Tibial artery (tissue), 4 donors: ENCODE measurements at regions not wholly inside any gene's neighbourhood (a gene's known extent, or its start where the extent isn't known, plus 50 kb on each side); places are given as distances from the start of the nearest gene placed in this dataset.

Source experiments
- DNase-seq, 2 donors: peaks; one replicate each; pipeline ENCODE4 v3.0.0-alpha.2; 2019
- H3K27ac ChIP-seq, 2 donors: fragments of 200-600 bp; sonication (generic) in 1 of 2; 1 replicate in 1 of 2; 2 replicates in 1 of 2; pipeline ENCODE4 v1.5.1; 2018 to 2019; ENCODE audit warnings: mild to moderate bottlenecking in 1 of 2
- H3K27me3 ChIP-seq, 2 donors: fragments of 200-600 bp; sonication (generic) in 1 of 2; one replicate each; pipeline versions ENCODE4 v1.5.1 to v1.6.0; 2016 to 2019
- H3K36me3 ChIP-seq, 3 donors: fragments of 200-600 bp; sonication (generic) in 2 of 3; one replicate each; pipeline ENCODE4 v1.5.1; 2016 to 2019; ENCODE audit warnings: mild to moderate bottlenecking in 2 of 3
- H3K4me1 ChIP-seq, 4 donors: fragments of 200-600 bp; sonication (generic) in 2 of 4; 1 replicate in 3 of 4; 2 replicates in 1 of 4; pipeline ENCODE4 v1.5.1; 2016 to 2019
- H3K4me3 ChIP-seq, 2 donors: fragments of 200-600 bp; sonication (generic) in 1 of 2; 1 replicate in 1 of 2; 2 replicates in 1 of 2; pipeline ENCODE4 v1.5.1; 2018 to 2019; ENCODE audit warnings: mild to moderate bottlenecking in 2 of 2
- H3K9me3 ChIP-seq, 3 donors: fragments of 200-600 bp; sonication (generic) in 1 of 3; one replicate each; pipeline ENCODE4 v1.5.1; 2016 to 2019
- intact Hi-C: fragments of 100-400 bp; cut with DNase I; formaldehyde crosslinking; loops from one replicate; pipeline ENCODE4 v1.15.0; 2023; ENCODE audit warnings: low total_unique reads
- TF ChIP-seq, protein P1 (sequence below), 2 experiments: fragments of 200-600 bp in 1 of 2; fragments of 450-650 bp in 1 of 2; IDR thresholded peaks; one replicate each; pipeline ENCODE4 v1.5.1; 2017 to 2019; ENCODE audit warnings: antibody characterized with exemption in 2 of 2, mild to moderate bottlenecking in 1 of 2, moderate library complexity in 1 of 2

DNA sequence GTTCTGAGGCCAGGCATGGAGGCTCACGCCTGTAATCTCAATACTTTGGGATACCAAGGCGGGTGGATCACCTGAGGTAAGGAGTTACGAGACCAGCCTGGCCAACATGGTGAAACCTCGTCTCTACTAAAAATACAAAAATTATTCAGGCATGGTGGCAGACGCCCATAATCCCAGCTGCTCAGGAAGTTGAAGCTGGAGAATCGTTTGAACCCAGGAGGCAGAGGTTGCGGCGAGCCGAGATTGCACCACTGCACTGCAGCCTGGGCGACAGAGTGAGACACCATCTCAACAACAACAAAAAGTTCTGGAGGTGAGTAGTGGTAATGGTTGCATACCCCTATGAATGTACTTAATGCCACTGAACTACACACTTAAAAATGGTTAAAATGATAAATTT is 60.3 kb upstream of the SP4 start:
- TF ChIP-seq, protein P1, sequence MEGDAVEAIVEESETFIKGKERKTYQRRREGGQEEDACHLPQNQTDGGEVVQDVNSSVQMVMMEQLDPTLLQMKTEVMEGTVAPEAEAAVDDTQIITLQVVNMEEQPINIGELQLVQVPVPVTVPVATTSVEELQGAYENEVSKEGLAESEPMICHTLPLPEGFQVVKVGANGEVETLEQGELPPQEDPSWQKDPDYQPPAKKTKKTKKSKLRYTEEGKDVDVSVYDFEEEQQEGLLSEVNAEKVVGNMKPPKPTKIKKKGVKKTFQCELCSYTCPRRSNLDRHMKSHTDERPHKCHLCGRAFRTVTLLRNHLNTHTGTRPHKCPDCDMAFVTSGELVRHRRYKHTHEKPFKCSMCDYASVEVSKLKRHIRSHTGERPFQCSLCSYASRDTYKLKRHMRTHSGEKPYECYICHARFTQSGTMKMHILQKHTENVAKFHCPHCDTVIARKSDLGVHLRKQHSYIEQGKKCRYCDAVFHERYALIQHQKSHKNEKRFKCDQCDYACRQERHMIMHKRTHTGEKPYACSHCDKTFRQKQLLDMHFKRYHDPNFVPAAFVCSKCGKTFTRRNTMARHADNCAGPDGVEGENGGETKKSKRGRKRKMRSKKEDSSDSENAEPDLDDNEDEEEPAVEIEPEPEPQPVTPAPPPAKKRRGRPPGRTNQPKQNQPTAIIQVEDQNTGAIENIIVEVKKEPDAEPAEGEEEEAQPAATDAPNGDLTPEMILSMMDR (IDR thresholded peaks at IDR 0.05), result no peak
- no peak overlapping the region for H3K4me3 ChIP-seq

DNA sequence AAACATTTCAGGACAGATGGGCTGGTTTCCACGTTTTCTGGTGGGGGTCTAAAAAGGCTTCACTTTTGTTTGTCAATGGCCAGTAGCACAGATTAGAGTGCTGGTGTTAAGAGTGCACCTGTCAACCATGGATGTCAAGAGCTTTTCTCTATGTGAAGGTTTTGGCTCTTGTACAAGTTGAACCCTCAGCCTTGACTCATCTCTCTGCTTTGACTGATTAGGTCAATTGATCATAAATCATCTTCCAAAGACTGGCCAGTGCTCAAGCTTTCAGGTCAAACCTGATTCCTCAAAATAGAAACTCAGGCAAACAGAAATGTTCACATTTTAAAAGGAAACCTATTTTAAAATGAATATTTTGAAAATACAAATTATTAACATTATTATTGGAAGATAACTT is 59.6 kb upstream of the SP4 start:
- Histone ChIP-seq H3K9me3 (peaks cover 0 to 9% (median 0%) of the 10 kb centered on the region in 3 donors), H3K27me3 (no peaks in the 10 kb centered on the region), H3K27ac (no peak overlapping the region), H3K4me1 (no peaks in the 10 kb centered on the region), H3K36me3 (no peaks in the 10 kb centered on the region), H3K4me3 (no peak overlapping the region)
- TF ChIP-seq, protein P1 (IDR thresholded peaks at IDR 0.05), result no peak
- no peak for DNase-seq
- intact Hi-C loops, result no loop called here

More for the DNA sequence above, 60.3 kb upstream of the SP4 start:
- Histone ChIP-seq H3K4me1 (no peaks in the 10 kb centered on the region), H3K9me3 (peaks cover 0 to 9% (median 0%) of the 10 kb centered on the region in 3 donors), H3K27me3 (no peaks in the 10 kb centered on the region), H3K27ac (no peak overlapping the region), H3K36me3 (no peaks in the 10 kb centered on the region)
- no peak for DNase-seq
- intact Hi-C loops, result no loop called here

DNA sequence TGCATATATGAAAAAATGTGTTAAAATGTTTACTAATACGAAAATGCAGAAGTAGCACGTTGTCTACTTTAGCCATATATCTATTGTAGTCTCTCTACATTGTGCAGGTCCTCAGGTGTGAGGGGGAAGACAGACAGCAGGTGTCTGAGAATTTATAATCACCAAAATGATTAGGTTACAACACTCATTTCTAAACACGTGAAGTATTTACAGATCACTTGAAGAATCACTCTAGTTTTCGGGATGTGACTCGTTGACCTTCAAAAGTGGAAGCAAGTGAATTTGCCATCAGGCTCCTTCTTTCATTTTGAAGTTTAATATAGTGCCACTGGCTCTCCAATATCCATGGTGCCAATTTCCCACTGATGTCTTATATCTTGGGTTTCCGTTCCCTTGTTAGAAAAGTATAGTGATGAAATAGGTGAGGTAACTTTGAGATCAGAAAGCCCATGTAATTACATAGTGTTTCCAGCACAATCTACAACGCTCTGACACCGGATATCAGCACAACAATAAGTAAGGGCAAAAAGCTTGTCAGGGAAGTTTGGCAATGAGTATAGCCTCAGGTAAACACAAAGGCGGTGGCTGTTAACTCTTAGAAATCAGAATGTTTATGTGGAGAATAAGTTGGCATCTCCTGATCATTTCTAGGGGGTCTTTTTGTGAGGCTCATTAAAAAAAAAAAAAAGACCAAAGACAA is 57.5 kb upstream of the SP4 start:
- intact Hi-C loops, result no loop called here
- H3K4me3 ChIP-seq, result no peak overlapping the region
- TF ChIP-seq, protein P1 (IDR thresholded peaks at IDR 0.05), result no peak

DNA sequence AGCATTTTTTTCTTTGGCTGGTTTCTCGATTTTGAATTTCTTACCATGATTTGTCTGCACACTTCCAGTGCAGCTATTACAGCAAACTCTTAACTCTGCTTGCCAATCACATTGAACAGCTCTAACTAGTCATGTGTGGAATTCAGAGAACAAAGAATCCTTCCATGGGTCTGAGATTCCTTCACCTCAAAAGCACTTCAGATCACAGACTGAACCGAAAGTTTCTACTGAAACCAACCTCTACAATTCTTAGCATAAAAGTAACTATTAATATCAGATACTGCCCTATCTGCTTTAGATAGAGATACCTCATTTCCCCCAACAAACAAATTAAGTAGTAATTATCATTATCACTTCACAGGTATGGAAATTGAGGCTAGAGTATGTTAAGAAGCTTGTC is 56.5 kb upstream of the SP4 start:
- H3K27me3 ChIP-seq, result no peaks in the 10 kb centered on the region
- no peak overlapping the region for H3K4me3 ChIP-seq
- no peaks in the 10 kb centered on the region for H3K4me1 ChIP-seq
- TF ChIP-seq, protein P1 (IDR thresholded peaks at IDR 0.05), result no peak
- DNase-seq, result no peak
- no peak overlapping the region for H3K27ac ChIP-seq
- H3K36me3 ChIP-seq, result no peaks in the 10 kb centered on the region
- intact Hi-C loops, result no loop called here
- no peaks in the 10 kb centered on the region for H3K9me3 ChIP-seq

More for the DNA sequence above, 57.5 kb upstream of the SP4 start:
- Histone ChIP-seq H3K4me1 (no peaks in the 10 kb centered on the region), H3K27ac (no peak overlapping the region), H3K27me3 (no peaks in the 10 kb centered on the region), H3K36me3 (no peaks in the 10 kb centered on the region), H3K9me3 (peaks cover 0 to under 1% (median 0%) of the 10 kb centered on the region in 3 donors)
- DNase-seq, result no peak

DNA sequence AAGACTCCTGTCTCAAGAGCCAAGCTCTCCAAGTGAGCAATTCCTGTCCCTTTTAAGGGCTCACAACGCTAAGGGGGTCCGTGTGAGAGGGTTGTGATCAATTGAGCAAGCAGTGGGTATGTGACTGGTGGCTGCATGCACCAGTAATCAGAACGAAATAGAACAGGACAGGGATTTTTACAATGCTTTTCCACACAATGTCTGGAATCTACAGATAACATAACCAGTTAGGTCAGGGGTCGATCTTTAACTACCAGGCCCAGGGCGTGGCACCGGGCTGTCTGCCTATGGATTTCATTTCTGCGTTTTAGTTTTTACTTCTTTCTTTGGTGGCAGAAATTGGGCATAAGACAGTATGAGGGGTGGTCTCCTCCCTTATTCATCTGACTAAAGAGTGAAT is 54.9 kb upstream of the SP4 start:
- DNase-seq, result no peak
- TF ChIP-seq, protein P1 (IDR thresholded peaks at IDR 0.05), result no peak
- H3K4me3 ChIP-seq, result no peak overlapping the region
- H3K27me3 ChIP-seq, result no peaks in the 10 kb centered on the region
- no peaks in the 10 kb centered on the region for H3K4me1 ChIP-seq
- no peak overlapping the region for H3K27ac ChIP-seq
- H3K9me3 ChIP-seq, result peaks cover 0 to 4% (median 0%) of the 10 kb centered on the region in 3 donors
- intact Hi-C loops, result no loop called here
- no peaks in the 10 kb centered on the region for H3K36me3 ChIP-seq
